Right lobe of liver (tissue), 4 donors: ENCODE measurements at regions not wholly inside any gene's neighbourhood (a gene's known extent, or its start where the extent isn't known, plus 50 kb on each side); places are given as distances from the start of the nearest gene placed in this dataset.

Source experiments
- POLR2A ChIP-seq: fragments of 450-650 bp; IDR thresholded peaks from one replicate; pipeline ENCODE4 v1.6.1; 2017; ENCODE audit warnings: antibody characterized with exemption, mild to moderate bottlenecking
- TF ChIP-seq, protein P1 (sequence below), 4 donors: fragments of 200-600 bp in 3 of 4; fragments of 450-650 bp in 1 of 4; IDR thresholded peaks; one replicate each; pipeline versions ENCODE4 v1.5.1 to v1.8.0; 2016 to 2022; ENCODE audit warnings: antibody characterized with exemption in 4 of 4, mild to moderate bottlenecking in 2 of 4
- donor health status: DM: no; HTN: no; CAD: no.
- donor health status: DM: no; HTN: no; CAD: no.
- donor health status: DM: no; HTN: yes; CAD: no.

DNA sequence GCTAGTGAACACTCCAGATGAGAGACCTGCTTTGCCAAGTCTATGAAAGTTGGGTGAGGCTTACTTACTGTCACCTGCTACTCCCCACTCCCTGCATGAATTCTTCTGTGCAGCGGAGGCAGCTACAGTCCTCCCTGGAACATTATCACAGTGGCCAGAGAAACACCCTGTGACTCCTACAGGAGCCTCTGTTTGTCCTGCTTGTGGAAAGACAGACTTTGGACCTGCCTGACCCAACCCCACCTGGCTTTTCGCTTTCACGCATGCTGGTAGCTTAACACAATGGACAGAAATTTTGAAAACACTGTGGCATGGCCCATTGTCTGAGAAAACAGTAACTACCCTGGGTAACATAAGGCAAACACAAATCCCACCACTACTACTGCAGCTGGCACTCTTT is 1565.5 kb upstream of the CADM2 start:
- TF ChIP-seq, protein P1, sequence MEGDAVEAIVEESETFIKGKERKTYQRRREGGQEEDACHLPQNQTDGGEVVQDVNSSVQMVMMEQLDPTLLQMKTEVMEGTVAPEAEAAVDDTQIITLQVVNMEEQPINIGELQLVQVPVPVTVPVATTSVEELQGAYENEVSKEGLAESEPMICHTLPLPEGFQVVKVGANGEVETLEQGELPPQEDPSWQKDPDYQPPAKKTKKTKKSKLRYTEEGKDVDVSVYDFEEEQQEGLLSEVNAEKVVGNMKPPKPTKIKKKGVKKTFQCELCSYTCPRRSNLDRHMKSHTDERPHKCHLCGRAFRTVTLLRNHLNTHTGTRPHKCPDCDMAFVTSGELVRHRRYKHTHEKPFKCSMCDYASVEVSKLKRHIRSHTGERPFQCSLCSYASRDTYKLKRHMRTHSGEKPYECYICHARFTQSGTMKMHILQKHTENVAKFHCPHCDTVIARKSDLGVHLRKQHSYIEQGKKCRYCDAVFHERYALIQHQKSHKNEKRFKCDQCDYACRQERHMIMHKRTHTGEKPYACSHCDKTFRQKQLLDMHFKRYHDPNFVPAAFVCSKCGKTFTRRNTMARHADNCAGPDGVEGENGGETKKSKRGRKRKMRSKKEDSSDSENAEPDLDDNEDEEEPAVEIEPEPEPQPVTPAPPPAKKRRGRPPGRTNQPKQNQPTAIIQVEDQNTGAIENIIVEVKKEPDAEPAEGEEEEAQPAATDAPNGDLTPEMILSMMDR (IDR thresholded peaks at IDR 0.05), result no peak
- TF ChIP-seq POLR2A, result no peak
